ENCODE measurements at regions not wholly inside any gene's neighbourhood (a gene's known extent, or its start where the extent isn't known, plus 50 kb on each side); places are given as distances from the start of the nearest gene placed in this dataset.

DNA sequence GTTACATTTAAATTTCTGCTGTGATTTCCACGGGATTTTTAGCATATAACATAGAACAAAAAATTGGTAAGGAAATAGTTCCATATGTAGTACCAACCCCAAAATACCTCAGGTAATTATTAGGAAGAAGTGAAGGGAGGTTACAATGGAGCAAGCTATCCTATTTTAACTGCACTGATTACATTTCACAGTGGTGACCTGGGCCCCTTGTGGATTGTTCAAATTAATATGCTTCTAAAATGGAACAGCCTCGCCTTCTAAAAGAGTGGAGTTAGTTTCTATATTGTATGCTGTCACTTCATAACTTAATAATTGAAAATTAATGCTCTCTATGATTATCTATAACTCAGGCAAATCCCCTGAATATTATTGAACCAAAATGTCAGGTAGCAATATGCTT is 651.7 kb upstream of the GBE1 start:
- no peak overlapping the region for H3K27ac Mint-ChIP-seq (ENCODE audit: unreplicated experiment)
- H3K4me1 Mint-ChIP-seq (ENCODE audit: low read depth), result peaks cover 6% of the 10 kb centered on the region
- H3K4me3 Mint-ChIP-seq (ENCODE audit: unreplicated experiment), result no peak overlapping the region
- H3K9me3 Mint-ChIP-seq (ENCODE audit: low read depth), result no peaks in the 10 kb centered on the region
- DNase-seq (ENCODE audit: low spot score), result no peak
- no peaks in the 10 kb centered on the region for H3K36me3 Mint-ChIP-seq (ENCODE audit: low read depth)
- no peaks in the 10 kb centered on the region for H3K27me3 Mint-ChIP-seq (ENCODE audit: low read depth)
- TF ChIP-seq, protein P1, sequence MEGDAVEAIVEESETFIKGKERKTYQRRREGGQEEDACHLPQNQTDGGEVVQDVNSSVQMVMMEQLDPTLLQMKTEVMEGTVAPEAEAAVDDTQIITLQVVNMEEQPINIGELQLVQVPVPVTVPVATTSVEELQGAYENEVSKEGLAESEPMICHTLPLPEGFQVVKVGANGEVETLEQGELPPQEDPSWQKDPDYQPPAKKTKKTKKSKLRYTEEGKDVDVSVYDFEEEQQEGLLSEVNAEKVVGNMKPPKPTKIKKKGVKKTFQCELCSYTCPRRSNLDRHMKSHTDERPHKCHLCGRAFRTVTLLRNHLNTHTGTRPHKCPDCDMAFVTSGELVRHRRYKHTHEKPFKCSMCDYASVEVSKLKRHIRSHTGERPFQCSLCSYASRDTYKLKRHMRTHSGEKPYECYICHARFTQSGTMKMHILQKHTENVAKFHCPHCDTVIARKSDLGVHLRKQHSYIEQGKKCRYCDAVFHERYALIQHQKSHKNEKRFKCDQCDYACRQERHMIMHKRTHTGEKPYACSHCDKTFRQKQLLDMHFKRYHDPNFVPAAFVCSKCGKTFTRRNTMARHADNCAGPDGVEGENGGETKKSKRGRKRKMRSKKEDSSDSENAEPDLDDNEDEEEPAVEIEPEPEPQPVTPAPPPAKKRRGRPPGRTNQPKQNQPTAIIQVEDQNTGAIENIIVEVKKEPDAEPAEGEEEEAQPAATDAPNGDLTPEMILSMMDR (IDR thresholded peaks at IDR 0.05), result no peak

DNA sequence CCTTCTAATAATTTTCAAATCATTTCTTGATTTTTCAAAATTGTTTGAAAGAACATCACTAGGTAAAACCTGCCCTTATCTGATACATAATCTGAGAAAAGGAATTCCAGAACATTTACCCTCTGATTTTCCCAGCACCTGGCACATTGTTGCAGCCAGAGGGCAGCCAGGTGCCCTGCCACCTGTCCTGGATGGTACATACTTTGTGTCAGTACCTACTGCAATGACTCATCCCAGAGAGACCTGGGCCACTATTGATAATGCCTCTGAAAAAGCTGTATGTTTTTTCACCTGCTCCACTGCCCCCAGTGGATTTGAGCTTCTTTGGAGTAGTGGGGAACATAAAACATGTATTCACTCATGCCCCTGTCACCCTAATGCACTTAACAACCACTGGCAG is 648.9 kb upstream of the GBE1 start:
- Mint-ChIP-seq H3K4me1 (ENCODE audit: low read depth) (no peaks in the 10 kb centered on the region), H3K9me3 (ENCODE audit: low read depth) (no peaks in the 10 kb centered on the region), H3K36me3 (ENCODE audit: low read depth) (no peaks in the 10 kb centered on the region), H3K27ac (ENCODE audit: unreplicated experiment) (no peak overlapping the region), H3K4me3 (ENCODE audit: unreplicated experiment) (no peak overlapping the region), H3K27me3 (ENCODE audit: low read depth) (peaks cover 1% of the 10 kb centered on the region)
- TF ChIP-seq, protein P1 (IDR thresholded peaks at IDR 0.05), result no peak
- no peak for DNase-seq (ENCODE audit: low spot score)

DNA sequence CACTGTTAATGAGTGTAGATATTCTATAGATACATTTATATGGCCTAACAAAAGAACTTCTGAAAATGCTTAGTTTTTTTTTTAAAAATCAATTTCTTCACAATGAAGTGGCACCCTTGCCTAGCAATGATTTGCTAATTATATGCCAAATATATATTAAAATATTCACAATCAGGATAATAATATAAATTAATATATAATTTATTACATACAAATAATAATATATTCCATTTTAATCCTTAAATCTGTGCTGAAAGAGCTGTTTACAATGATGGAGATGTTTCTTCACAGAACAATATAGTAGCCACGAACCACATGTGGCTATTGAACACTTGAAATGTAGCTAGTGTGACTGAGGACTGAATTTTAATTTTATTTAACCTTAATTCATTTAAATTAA is 648.4 kb upstream of the GBE1 start:
- no peaks in the 10 kb centered on the region for H3K36me3 Mint-ChIP-seq (ENCODE audit: low read depth)
- no peaks in the 10 kb centered on the region for H3K4me1 Mint-ChIP-seq (ENCODE audit: low read depth)
- TF ChIP-seq, protein P1 (IDR thresholded peaks at IDR 0.05), result no peak
- H3K9me3 Mint-ChIP-seq (ENCODE audit: low read depth), result no peaks in the 10 kb centered on the region
- H3K4me3 Mint-ChIP-seq (ENCODE audit: unreplicated experiment), result no peak overlapping the region
- no peak overlapping the region for H3K27ac Mint-ChIP-seq (ENCODE audit: unreplicated experiment)
- H3K27me3 Mint-ChIP-seq (ENCODE audit: low read depth), result peaks cover 1% of the 10 kb centered on the region
- no peak for DNase-seq (ENCODE audit: low spot score)

DNA sequence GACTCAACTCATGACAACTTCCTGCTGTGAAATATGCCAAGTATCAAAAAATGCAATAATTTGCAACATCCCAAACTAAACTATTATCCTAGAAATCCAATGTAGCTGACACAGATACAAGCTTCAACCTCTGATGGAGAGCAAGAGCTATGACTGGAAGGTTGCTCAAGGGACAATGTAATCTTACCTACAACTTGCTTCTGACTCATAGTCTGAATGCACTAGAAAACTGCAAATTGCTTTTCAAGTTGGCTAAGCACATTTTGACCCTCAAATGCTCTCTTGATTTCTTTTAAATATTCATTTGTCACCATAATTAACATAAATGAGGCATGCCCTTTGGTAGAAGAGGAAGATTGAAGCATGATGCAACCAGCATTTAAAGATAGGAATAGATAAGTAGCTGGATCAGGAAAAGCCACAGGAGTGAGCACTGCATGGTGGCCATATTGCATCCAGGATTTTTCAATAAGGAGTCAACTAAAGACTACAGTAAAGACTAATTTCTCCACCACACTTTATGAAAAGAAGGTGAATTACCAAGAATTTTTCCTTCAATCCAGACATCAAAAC is 630.8 kb upstream of the GBE1 start:
- peaks cover 1% of the 10 kb centered on the region for H3K36me3 Mint-ChIP-seq (ENCODE audit: low read depth)
- no peak for DNase-seq (ENCODE audit: low spot score)
- peaks cover 9% of the 10 kb centered on the region for H3K9me3 Mint-ChIP-seq (ENCODE audit: low read depth)
- TF ChIP-seq, protein P1 (IDR thresholded peaks at IDR 0.05), result no peak
- no peaks in the 10 kb centered on the region for H3K4me1 Mint-ChIP-seq (ENCODE audit: low read depth)
- H3K27ac Mint-ChIP-seq (ENCODE audit: unreplicated experiment), result no peak overlapping the region
- H3K27me3 Mint-ChIP-seq (ENCODE audit: low read depth), result no peaks in the 10 kb centered on the region
- H3K4me3 Mint-ChIP-seq (ENCODE audit: unreplicated experiment), result no peak overlapping the region

DNA sequence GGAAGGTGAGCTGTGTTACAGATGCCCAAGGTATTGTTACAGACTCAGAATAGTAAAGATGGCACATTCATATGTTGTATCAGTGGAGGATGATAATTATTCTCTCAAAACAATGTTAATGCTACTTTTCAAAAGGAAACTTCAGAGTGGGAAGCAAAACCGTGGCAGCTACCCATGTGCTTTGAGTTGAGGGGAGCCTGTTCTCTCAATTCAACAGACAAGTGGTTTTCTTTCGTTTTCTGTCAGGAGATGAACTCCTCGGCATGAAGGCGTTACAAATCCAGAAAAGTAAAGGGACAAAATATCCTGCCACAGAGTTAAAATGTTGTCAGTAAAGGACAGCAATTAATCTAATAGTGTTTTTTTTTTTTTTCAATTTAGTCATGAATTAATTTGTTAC is 629.4 kb upstream of the GBE1 start:
- H3K4me1 Mint-ChIP-seq (ENCODE audit: low read depth), result no peaks in the 10 kb centered on the region
- no peak for DNase-seq (ENCODE audit: low spot score)
- H3K27me3 Mint-ChIP-seq (ENCODE audit: low read depth), result no peaks in the 10 kb centered on the region
- peaks cover 9% of the 10 kb centered on the region for H3K9me3 Mint-ChIP-seq (ENCODE audit: low read depth)
- H3K27ac Mint-ChIP-seq (ENCODE audit: unreplicated experiment), result no peak overlapping the region
- TF ChIP-seq, protein P1 (IDR thresholded peaks at IDR 0.05), result no peak
- no peak overlapping the region for H3K4me3 Mint-ChIP-seq (ENCODE audit: unreplicated experiment)
- peaks cover 1% of the 10 kb centered on the region for H3K36me3 Mint-ChIP-seq (ENCODE audit: low read depth)
